ENCODE measurements at regions not wholly inside any gene's neighbourhood (a gene's known extent, or its start where the extent isn't known, plus 50 kb on each side); places are given as distances from the start of the nearest gene placed in this dataset.

DNA sequence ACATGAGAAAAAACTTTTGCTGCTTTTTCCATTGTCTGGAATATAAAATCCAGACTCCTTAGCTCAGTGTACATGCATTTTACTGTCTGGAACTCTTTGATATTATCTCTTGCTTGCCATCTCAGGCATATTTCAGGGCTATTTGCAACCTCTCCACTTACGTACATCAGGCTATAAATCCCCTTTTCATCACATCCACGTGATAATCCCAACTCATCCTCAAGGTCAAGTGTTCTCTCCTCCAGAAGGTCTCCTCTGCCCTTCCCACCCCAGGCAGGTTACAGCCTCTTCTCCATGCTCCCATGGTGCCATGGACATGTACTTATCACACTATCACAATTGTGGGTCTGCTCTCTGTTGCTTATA lies 202.5 kb upstream of the RBMS1 start:
- TF ChIP-seq GTF2I (CRISPR knock-in tag; conservative IDR thresholded peaks at IDR 0.05) (no peak), CREM (CRISPR knock-in tag; IDR thresholded peaks at IDR 0.05) (no peak), NFE2L1 (CRISPR knock-in tag; IDR thresholded peaks at IDR 0.05) (no peak), ZNF317 (CRISPR knock-in tag; IDR thresholded peaks at IDR 0.05; ENCODE audit: borderline replicate concordance, low read depth) (no peak), FOXP1 (CRISPR knock-in tag; IDR thresholded peaks at IDR 0.05; ENCODE audit: borderline replicate concordance) (no peak)
- TF ChIP-seq, protein P1, sequence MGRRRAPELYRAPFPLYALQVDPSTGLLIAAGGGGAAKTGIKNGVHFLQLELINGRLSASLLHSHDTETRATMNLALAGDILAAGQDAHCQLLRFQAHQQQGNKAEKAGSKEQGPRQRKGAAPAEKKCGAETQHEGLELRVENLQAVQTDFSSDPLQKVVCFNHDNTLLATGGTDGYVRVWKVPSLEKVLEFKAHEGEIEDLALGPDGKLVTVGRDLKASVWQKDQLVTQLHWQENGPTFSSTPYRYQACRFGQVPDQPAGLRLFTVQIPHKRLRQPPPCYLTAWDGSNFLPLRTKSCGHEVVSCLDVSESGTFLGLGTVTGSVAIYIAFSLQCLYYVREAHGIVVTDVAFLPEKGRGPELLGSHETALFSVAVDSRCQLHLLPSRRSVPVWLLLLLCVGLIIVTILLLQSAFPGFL (CRISPR knock-in tag; IDR thresholded peaks at IDR 0.05; ENCODE audit: borderline replicate concordance), result no peak
- TF ChIP-seq, protein P2, sequence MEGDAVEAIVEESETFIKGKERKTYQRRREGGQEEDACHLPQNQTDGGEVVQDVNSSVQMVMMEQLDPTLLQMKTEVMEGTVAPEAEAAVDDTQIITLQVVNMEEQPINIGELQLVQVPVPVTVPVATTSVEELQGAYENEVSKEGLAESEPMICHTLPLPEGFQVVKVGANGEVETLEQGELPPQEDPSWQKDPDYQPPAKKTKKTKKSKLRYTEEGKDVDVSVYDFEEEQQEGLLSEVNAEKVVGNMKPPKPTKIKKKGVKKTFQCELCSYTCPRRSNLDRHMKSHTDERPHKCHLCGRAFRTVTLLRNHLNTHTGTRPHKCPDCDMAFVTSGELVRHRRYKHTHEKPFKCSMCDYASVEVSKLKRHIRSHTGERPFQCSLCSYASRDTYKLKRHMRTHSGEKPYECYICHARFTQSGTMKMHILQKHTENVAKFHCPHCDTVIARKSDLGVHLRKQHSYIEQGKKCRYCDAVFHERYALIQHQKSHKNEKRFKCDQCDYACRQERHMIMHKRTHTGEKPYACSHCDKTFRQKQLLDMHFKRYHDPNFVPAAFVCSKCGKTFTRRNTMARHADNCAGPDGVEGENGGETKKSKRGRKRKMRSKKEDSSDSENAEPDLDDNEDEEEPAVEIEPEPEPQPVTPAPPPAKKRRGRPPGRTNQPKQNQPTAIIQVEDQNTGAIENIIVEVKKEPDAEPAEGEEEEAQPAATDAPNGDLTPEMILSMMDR (IDR thresholded peaks at IDR 0.05), result no peak
- TF ChIP-seq, protein P3, sequence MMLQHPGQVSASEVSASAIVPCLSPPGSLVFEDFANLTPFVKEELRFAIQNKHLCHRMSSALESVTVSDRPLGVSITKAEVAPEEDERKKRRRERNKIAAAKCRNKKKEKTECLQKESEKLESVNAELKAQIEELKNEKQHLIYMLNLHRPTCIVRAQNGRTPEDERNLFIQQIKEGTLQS (CRISPR knock-in tag; conservative IDR thresholded peaks at IDR 0.05), result no peak
- TF ChIP-seq, protein P4, sequence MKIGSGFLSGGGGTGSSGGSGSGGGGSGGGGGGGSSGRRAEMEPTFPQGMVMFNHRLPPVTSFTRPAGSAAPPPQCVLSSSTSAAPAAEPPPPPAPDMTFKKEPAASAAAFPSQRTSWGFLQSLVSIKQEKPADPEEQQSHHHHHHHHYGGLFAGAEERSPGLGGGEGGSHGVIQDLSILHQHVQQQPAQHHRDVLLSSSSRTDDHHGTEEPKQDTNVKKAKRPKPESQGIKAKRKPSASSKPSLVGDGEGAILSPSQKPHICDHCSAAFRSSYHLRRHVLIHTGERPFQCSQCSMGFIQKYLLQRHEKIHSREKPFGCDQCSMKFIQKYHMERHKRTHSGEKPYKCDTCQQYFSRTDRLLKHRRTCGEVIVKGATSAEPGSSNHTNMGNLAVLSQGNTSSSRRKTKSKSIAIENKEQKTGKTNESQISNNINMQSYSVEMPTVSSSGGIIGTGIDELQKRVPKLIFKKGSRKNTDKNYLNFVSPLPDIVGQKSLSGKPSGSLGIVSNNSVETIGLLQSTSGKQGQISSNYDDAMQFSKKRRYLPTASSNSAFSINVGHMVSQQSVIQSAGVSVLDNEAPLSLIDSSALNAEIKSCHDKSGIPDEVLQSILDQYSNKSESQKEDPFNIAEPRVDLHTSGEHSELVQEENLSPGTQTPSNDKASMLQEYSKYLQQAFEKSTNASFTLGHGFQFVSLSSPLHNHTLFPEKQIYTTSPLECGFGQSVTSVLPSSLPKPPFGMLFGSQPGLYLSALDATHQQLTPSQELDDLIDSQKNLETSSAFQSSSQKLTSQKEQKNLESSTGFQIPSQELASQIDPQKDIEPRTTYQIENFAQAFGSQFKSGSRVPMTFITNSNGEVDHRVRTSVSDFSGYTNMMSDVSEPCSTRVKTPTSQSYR (CRISPR knock-in tag; IDR thresholded peaks at IDR 0.05), result no peak
